ENCODE measurements at regions not wholly inside any gene's neighbourhood (a gene's known extent, or its start where the extent isn't known, plus 50 kb on each side); places are given as distances from the start of the nearest gene placed in this dataset.
A peak's percentile ranks its signal among the peaks of the same experiment; 100 is the strongest.

GRCh38 chr10:3480281-3480989 is 304.6 kb downstream of the KLF6 start:
- Histone ChIP-seq H3K4me1 (peaks cover 41% of the 10 kb centered on the region), H3K27ac (no peak overlapping the region), H3K9me3 (no peaks in the 10 kb centered on the region), H3K4me3 (no peak overlapping the region), H3K36me3 (no peaks in the 10 kb centered on the region), H3K27me3 (no peaks in the 10 kb centered on the region)
- 93% methylated on average over 7 of the region's 8 CpGs for WGBS
- TF ChIP-seq POLR2AphosphoS5 (IDR thresholded peaks at IDR 0.05) (no peak), EP300 (IDR thresholded peaks at IDR 0.05) (no peak), POLR2A (IDR thresholded peaks at IDR 0.05) (no peak), CTCF (IDR thresholded peaks at IDR 0.05) (no peak)
- no peak for DNase-seq (ENCODE audit: low spot score in 2 of 2)

DNA sequence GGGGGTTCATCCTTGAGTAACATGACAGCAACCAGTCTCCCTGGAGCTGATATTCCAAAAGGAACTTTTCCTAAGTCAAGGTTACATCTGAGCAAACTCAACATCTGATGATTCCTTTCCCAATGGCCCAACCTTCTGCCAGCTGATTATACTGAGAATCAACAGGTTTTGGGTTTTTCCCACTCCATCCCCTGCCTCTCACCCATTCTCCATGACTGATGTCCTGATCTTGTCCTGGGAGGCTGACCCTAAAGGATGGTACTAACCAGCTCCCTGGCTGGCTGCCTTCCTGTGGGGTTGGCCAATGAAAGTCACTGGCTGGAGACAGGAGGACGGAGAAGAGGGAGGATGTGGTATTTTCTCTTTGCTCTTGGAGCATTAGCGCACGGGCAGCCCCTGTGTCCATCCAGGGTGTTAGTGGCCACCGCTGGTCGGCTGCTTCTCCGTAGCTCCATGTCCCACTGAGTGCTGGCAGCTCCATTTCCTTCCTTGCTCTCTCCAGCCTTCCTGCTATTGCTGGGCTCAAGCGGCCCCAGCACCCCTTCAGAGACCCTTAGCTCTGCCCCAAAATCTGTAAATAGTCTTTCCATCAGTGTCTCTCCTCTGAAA is 306.2 kb upstream of the PITRM1 start:
- H3K4me1 ChIP-seq, result peaks cover 27% of the 10 kb centered on the region
- no peaks in the 10 kb centered on the region for H3K36me3 ChIP-seq
- DNase-seq (ENCODE audit: low spot score in 2 of 2), result peak in 1 of 2 donors; percentile 57
- no peak for TF ChIP-seq POLR2A (IDR thresholded peaks at IDR 0.05)
- TF ChIP-seq CTCF (IDR thresholded peaks at IDR 0.05), result no peak
- TF ChIP-seq EP300 (IDR thresholded peaks at IDR 0.05), result no peak
- no peak for TF ChIP-seq POLR2AphosphoS5 (IDR thresholded peaks at IDR 0.05)
- no peak overlapping the region for H3K27ac ChIP-seq
- no peaks in the 10 kb centered on the region for H3K9me3 ChIP-seq
- no peaks in the 10 kb centered on the region for H3K27me3 ChIP-seq
- H3K4me3 ChIP-seq, result no peak overlapping the region
- WGBS, result 99% methylated on average over 7 of the region's 7 CpGs

- TF ChIP-seq POLR2A (IDR thresholded peaks at IDR 0.05) (no peak), CTCF (IDR thresholded peaks at IDR 0.05) (no peak), POLR2AphosphoS5 (IDR thresholded peaks at IDR 0.05) (no peak), EP300 (IDR thresholded peaks at IDR 0.05) (no peak)
- H3K36me3 ChIP-seq, result no peaks in the 10 kb centered on the region
- peak overlapping the region; percentile 36 for H3K27ac ChIP-seq
- no peaks in the 10 kb centered on the region for H3K9me3 ChIP-seq
- 93% methylated on average over 2 of the region's 2 CpGs for WGBS
- no peak for DNase-seq (ENCODE audit: low spot score in 2 of 2)
- no peak overlapping the region for H3K4me3 ChIP-seq
- H3K4me1 ChIP-seq, result peaks cover 27% of the 10 kb centered on the region
- H3K27me3 ChIP-seq, result no peaks in the 10 kb centered on the region
Observed at GRCh38 chr10:3478153-3478552, 305.6 kb upstream of the PITRM1 start.

- Histone ChIP-seq H3K27me3 (no peaks in the 10 kb centered on the region), H3K27ac (peak overlapping the region; percentile 47), H3K36me3 (no peaks in the 10 kb centered on the region), H3K9me3 (no peaks in the 10 kb centered on the region), H3K4me3 (no peak overlapping the region), H3K4me1 (peaks cover 26% of the 10 kb centered on the region)
- no peak for TF ChIP-seq POLR2A (IDR thresholded peaks at IDR 0.05)
- TF ChIP-seq CTCF (IDR thresholded peaks at IDR 0.05), result no peak
- TF ChIP-seq POLR2AphosphoS5 (IDR thresholded peaks at IDR 0.05), result no peak
- TF ChIP-seq EP300 (IDR thresholded peaks at IDR 0.05), result no peak
- WGBS, result 40% methylated on average over 3 of the region's 3 CpGs
- DNase-seq (ENCODE audit: low spot score in 2 of 2), result no peak
Observed at GRCh38 chr10:3477683-3478082, 305.1 kb upstream of the PITRM1 start.

- TF ChIP-seq POLR2AphosphoS5 (IDR thresholded peaks at IDR 0.05), result no peak
- no peak for TF ChIP-seq POLR2A (IDR thresholded peaks at IDR 0.05)
- TF ChIP-seq CTCF (IDR thresholded peaks at IDR 0.05), result no peak
- no peak for TF ChIP-seq EP300 (IDR thresholded peaks at IDR 0.05)
- H3K9me3 ChIP-seq, result no peaks in the 10 kb centered on the region
- no peak overlapping the region for H3K4me3 ChIP-seq
- H3K27me3 ChIP-seq, result no peaks in the 10 kb centered on the region
- 90% methylated on average over 12 of the region's 12 CpGs for WGBS
- peaks cover 26% of the 10 kb centered on the region for H3K4me1 ChIP-seq
- H3K27ac ChIP-seq, result peak overlapping the region; percentile 47
- no peak for DNase-seq (ENCODE audit: low spot score in 2 of 2)
- H3K36me3 ChIP-seq, result no peaks in the 10 kb centered on the region
Observed at GRCh38 chr10:3476640-3477448, 304.3 kb upstream of the PITRM1 start.

Data from suprapubic skin (tissue), 4 donors.